GM12874 (cell line): ENCODE measurements at regions not wholly inside any gene's neighbourhood (a gene's known extent, or its start where the extent isn't known, plus 50 kb on each side); places are given as distances from the start of the nearest gene placed in this dataset.

Source experiments
- CTCF ChIP-seq: IDR thresholded peaks from 2 replicates; pipeline ENCODE4 v1.5.1; 2011; ENCODE audit warnings: low read depth, mild to moderate bottlenecking, control low read depth, low read length, moderate library complexity; ENCODE audit not compliant: insufficient read depth

GRCh38 chr12:78802593-78802992 lies 62.0 kb upstream of the SYT1 start:
- no peak for TF ChIP-seq CTCF

- no peak for TF ChIP-seq CTCF
Observed at GRCh38 chr12:78804262-78804661, 60.3 kb upstream of the SYT1 start.
